ENCODE measurements at regions not wholly inside any gene's neighbourhood (a gene's known extent, or its start where the extent isn't known, plus 50 kb on each side); places are given as distances from the start of the nearest gene placed in this dataset.

DNA sequence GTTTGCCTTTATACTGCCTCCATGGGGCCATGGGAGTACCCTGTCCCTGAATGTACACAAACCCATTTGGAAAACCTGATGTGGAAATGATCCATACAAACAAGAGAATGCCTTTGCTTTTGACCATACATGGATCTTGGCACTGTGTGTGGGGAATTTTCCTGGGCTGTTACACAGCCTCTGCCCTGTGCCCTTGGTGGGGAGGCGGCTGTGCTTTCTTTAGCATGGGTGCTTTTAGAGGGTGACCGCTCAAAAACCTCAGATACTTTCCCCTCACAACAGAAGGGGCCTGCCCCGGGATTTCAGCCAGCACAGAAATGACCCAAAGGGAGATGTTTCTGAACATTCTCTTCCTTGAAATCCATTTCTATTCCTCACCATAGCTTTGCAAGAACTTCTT lies 194.8 kb downstream of the LMO4 start:
- DNase-seq (no peak), ATAC-seq (no peak)
- TF ChIP-seq CTCF (IDR thresholded peaks at IDR 0.05): no peak
- H3K36me3 Mint-ChIP-seq (ENCODE audit: low read depth): no peaks in the 10 kb centered on the region
- H3K27me3 Mint-ChIP-seq: peaks cover 2% of the 10 kb centered on the region
- no peaks in the 10 kb centered on the region for H3K4me1 Mint-ChIP-seq (ENCODE audit: low read depth)
- H3K9me3 Mint-ChIP-seq: no peaks in the 10 kb centered on the region
- no peak overlapping the region for H3K4me3 Mint-ChIP-seq
- ChIA-PET CTCF (no interaction called here), POLR2A (no interaction called here)
- no peak overlapping the region for H3K27ac Mint-ChIP-seq
- intact Hi-C loops (cut with micrococcal nuclease): no loop called here

GRCh38 chr1:87524021-87524754 lies 195.5 kb downstream of the LMO4 start:
- Mint-ChIP-seq H3K9me3 (no peaks in the 10 kb centered on the region), H3K4me3 (no peak overlapping the region), H3K27me3 (peaks cover 2% of the 10 kb centered on the region), H3K4me1 (ENCODE audit: low read depth) (no peaks in the 10 kb centered on the region), H3K27ac (no peak overlapping the region), H3K36me3 (ENCODE audit: low read depth) (no peaks in the 10 kb centered on the region)
- ATAC-seq (no peak), DNase-seq (no peak)
- CTCF ChIA-PET: interaction anchor here (1.3 kb wide), 1 partner anchor 198 kb away, joined by 3 read pairs; no protein-coding TSS in a partner anchor
- intact Hi-C loops (cut with micrococcal nuclease): no loop called here
- TF ChIP-seq CTCF (IDR thresholded peaks at IDR 0.05): no peak
- POLR2A ChIA-PET: no interaction called here

GRCh38 chr1:87528754-87529517 lies 200.3 kb downstream of the LMO4 start:
- ATAC-seq: no peak

DNA sequence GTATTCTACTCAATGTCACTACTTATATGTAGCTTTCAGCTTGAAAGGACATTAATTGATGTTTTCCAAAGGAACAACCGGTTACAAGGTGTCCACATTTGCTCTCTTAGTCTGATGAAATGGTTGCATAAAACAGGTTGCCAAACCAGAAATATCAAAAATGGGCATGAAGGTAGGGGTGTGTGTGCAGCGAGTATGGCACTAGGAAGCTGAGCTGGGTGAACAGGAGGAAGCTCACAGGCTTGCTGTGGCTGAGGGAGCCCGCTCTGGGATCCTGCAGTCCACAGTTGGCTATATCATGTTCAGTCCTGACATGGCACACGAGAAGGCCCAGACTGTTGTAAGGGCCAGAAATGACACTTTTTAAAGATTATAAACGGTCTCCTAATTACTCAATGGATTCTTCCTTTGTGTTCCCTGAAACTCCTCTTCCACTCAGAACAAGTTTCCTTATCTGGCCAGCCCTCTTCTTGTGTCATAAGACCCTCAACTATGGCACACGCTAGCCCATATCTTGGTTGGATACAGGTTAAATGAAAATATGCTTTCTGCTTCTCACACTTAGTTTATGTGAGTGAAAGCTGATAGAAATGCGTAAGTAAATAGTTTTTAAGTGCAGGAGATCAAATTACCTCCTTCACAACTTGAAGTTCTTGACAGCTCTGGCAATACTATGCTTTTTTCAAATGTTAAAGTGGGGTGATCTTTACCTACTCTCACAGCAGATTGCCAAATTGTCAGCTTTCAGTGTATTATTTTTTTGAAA lies 201.5 kb downstream of the LMO4 start:
- no peak for TF ChIP-seq CTCF (IDR thresholded peaks at IDR 0.05)
- Mint-ChIP-seq H3K4me1 (ENCODE audit: low read depth) (no peaks in the 10 kb centered on the region), H3K36me3 (ENCODE audit: low read depth) (no peaks in the 10 kb centered on the region), H3K9me3 (no peaks in the 10 kb centered on the region), H3K27me3 (no peaks in the 10 kb centered on the region), H3K27ac (no peak overlapping the region), H3K4me3 (no peak overlapping the region)
- no peak for DNase-seq
- ChIA-PET POLR2A (no interaction called here), CTCF (no interaction called here)
- intact Hi-C loops (cut with micrococcal nuclease): no loop called here
- ATAC-seq: no peak

More at GRCh38 chr1:87528754-87529517, 200.3 kb downstream of the LMO4 start:
- Mint-ChIP-seq H3K27me3 (no peaks in the 10 kb centered on the region), H3K27ac (no peak overlapping the region), H3K36me3 (ENCODE audit: low read depth) (no peaks in the 10 kb centered on the region), H3K4me3 (no peak overlapping the region), H3K4me1 (ENCODE audit: low read depth) (no peaks in the 10 kb centered on the region), H3K9me3 (no peaks in the 10 kb centered on the region)
- ChIA-PET CTCF (no interaction called here), POLR2A (no interaction called here)
- intact Hi-C loops (cut with micrococcal nuclease): no loop called here
- DNase-seq: no peak
- TF ChIP-seq CTCF (IDR thresholded peaks at IDR 0.05): no peak

GRCh38 chr1:87535551-87535950 lies 206.9 kb downstream of the LMO4 start:
- H3K4me1 Mint-ChIP-seq (ENCODE audit: low read depth): no peaks in the 10 kb centered on the region
- no peak for TF ChIP-seq CTCF (IDR thresholded peaks at IDR 0.05)
- intact Hi-C loops (cut with micrococcal nuclease): no loop called here
- ChIA-PET CTCF (no interaction called here), POLR2A (no interaction called here)
- H3K4me3 Mint-ChIP-seq: no peak overlapping the region
- no peaks in the 10 kb centered on the region for H3K9me3 Mint-ChIP-seq
- no peaks in the 10 kb centered on the region for H3K36me3 Mint-ChIP-seq (ENCODE audit: low read depth)
- ATAC-seq (no peak), DNase-seq (no peak)
- no peak overlapping the region for H3K27ac Mint-ChIP-seq
- H3K27me3 Mint-ChIP-seq: no peaks in the 10 kb centered on the region

All from activated CD8-positive, alpha-beta T cell treated with anti-CD3 and anti-CD28 coated beads for 36 hours (primary cell).